WTC11 (cell line): ENCODE measurements at regions not wholly inside any gene's neighbourhood (a gene's known extent, or its start where the extent isn't known, plus 50 kb on each side); places are given as distances from the start of the nearest gene placed in this dataset.

Experiments
- ATAC-seq: fragments of 200-7000 bp; cut with Tn5 transposase; 2 replicates; pipeline ENCODE4 v1.10.0; 2021; ENCODE audit warnings: mild to moderate bottlenecking, moderate library complexity
- CTCF ChIA-PET: fragments of 300-600 bp; sonication (Branson Sonifier 250); formaldehyde crosslinking; loops from one replicate; lab custom pipeline; 2021; ENCODE audit warnings: antibody characterized with exemption; lab: Charles Lee
- POLR2A ChIA-PET: fragments of 350-600 bp; sonication (Branson Sonifier 250); formaldehyde crosslinking; loops from one replicate; lab custom pipeline; 2021; ENCODE audit warnings: antibody characterized with exemption; lab: Charles Lee
- DNase-seq: peaks from one replicate; pipeline ENCODE4 v3.0.0; 2021; ENCODE audit warnings: low spot score
- H3K27ac Mint-ChIP-seq: 2 replicates; pipeline ENCODE4 v1.8.0; 2021; ENCODE audit warnings: mixed read lengths
- H3K27me3 Mint-ChIP-seq: 2 replicates; pipeline ENCODE4 v1.8.0; 2021; ENCODE audit warnings: low read depth, mild to moderate bottlenecking, moderate library complexity, mixed read lengths
- H3K36me3 Mint-ChIP-seq: 2 replicates; pipeline ENCODE4 v1.8.0; 2021; ENCODE audit warnings: mixed read lengths
- H3K4me1 Mint-ChIP-seq: 2 replicates; pipeline ENCODE4 v1.8.0; 2022; ENCODE audit warnings: mixed read lengths
- H3K4me3 Mint-ChIP-seq: 2 replicates; pipeline ENCODE4 v1.8.0; 2021; ENCODE audit warnings: mild to moderate bottlenecking, moderate library complexity, mixed read lengths
- H3K9me3 Mint-ChIP-seq: 2 replicates; pipeline ENCODE4 v1.8.0; 2021; ENCODE audit warnings: mixed read lengths
- GTF2I ChIP-seq: fragments of 250-450 bp; sonication (Bioruptor Pico); conservative IDR thresholded peaks from 2 replicates; pipeline ENCODE4 v1.4.0; 2021; ENCODE audit warnings: mild to moderate bottlenecking
- OVOL2 ChIP-seq: fragments of 250-450 bp; sonication (Bioruptor Pico); IDR thresholded peaks from 2 replicates; pipeline ENCODE4 v1.9.0; 2021; ENCODE audit warnings: mild to moderate bottlenecking, borderline replicate concordance
- ZNF263 ChIP-seq: sonication (generic); formaldehyde crosslinking; IDR thresholded peaks from 2 replicates; pipeline ENCODE4 v1.8.1; 2022; ENCODE audit warnings: low read depth, mild to moderate bottlenecking, moderate library complexity, missing genetic modification reagents
- ZNF416 ChIP-seq: fragments of 250-450 bp; sonication (Bioruptor Pico); IDR thresholded peaks from 2 replicates; pipeline ENCODE4 v1.9.0; 2021; ENCODE audit warnings: mild to moderate bottlenecking, inconsistent platforms
- ZNF671 ChIP-seq: fragments of 250-450 bp; sonication (Bioruptor Pico); IDR thresholded peaks from 2 replicates; pipeline ENCODE4 v1.8.0; 2021; ENCODE audit warnings: mild to moderate bottlenecking
- TF ChIP-seq, protein P1 (sequence below): fragments of 250-450 bp; sonication (Bioruptor Pico); IDR thresholded peaks from 2 replicates; pipeline ENCODE4 v1.9.0; 2021; ENCODE audit warnings: mild to moderate bottlenecking, borderline replicate concordance
- TF ChIP-seq, protein P2 (sequence below): sonication (generic); formaldehyde crosslinking; IDR thresholded peaks from 2 replicates; pipeline ENCODE4 v1.8.1; 2023; ENCODE audit warnings: mild to moderate bottlenecking, missing genetic modification reagents
- TF ChIP-seq, protein P3 (sequence below): sonication (generic); formaldehyde crosslinking; IDR thresholded peaks from 2 replicates; pipeline ENCODE4 v1.8.0; 2022; ENCODE audit warnings: mild to moderate bottlenecking, missing genetic modification reagents
- TF ChIP-seq, protein P4 (sequence below): sonication (generic); formaldehyde crosslinking; IDR thresholded peaks from 2 replicates; pipeline ENCODE4 v1.8.0; 2022; ENCODE audit warnings: mild to moderate bottlenecking, missing genetic modification reagents

DNA sequence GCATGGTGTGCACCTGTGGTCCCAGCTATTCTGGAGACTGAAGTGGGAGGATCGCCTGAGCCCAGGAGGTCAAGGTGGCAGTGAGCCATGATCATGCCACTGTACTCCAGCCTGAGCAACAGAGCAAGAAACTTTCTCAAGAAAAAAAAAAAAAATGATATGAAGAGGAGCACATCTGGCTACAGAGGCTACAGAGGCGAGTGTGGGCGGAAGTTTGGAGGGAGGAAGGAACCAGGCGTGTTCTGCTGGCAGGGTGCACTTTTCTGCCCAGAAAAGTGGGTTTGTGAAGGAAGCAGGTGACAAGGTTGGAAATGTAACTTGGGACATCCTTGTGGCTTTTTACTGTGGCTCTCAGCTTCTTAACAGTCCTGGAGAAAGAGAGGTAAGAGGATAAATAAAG, 96.7 kb downstream of the SNX5 start (continued):
- TF ChIP-seq, protein P1, sequence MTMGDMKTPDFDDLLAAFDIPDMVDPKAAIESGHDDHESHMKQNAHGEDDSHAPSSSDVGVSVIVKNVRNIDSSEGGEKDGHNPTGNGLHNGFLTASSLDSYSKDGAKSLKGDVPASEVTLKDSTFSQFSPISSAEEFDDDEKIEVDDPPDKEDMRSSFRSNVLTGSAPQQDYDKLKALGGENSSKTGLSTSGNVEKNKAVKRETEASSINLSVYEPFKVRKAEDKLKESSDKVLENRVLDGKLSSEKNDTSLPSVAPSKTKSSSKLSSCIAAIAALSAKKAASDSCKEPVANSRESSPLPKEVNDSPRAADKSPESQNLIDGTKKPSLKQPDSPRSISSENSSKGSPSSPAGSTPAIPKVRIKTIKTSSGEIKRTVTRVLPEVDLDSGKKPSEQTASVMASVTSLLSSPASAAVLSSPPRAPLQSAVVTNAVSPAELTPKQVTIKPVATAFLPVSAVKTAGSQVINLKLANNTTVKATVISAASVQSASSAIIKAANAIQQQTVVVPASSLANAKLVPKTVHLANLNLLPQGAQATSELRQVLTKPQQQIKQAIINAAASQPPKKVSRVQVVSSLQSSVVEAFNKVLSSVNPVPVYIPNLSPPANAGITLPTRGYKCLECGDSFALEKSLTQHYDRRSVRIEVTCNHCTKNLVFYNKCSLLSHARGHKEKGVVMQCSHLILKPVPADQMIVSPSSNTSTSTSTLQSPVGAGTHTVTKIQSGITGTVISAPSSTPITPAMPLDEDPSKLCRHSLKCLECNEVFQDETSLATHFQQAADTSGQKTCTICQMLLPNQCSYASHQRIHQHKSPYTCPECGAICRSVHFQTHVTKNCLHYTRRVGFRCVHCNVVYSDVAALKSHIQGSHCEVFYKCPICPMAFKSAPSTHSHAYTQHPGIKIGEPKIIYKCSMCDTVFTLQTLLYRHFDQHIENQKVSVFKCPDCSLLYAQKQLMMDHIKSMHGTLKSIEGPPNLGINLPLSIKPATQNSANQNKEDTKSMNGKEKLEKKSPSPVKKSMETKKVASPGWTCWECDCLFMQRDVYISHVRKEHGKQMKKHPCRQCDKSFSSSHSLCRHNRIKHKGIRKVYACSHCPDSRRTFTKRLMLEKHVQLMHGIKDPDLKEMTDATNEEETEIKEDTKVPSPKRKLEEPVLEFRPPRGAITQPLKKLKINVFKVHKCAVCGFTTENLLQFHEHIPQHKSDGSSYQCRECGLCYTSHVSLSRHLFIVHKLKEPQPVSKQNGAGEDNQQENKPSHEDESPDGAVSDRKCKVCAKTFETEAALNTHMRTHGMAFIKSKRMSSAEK (CRISPR knock-in tag): no peak
- TF ChIP-seq ZNF263 (CRISPR knock-in tag): no peak
- no peak for TF ChIP-seq GTF2I (CRISPR knock-in tag)

DNA sequence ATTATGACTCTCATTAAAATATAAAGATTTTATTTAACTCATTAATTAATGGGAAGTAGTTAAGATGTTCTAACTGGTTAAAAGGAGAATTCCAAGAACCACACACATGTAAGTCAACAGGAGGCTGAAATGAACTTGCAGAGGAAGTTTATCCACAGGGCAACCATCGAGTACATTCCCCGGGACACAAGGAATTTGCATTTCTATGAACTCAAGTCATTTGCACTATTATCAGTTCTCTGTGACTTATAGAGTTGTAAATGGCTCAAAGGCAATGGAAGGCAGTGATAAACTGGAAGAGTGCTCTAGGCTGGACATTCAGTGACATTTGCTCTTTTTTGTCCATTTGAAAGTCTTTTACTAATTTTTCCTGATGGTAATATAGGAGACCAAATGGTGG, 97.4 kb downstream of the SNX5 start:
- ATAC-seq (peak; percentile 30), DNase-seq (no peak)
- POLR2A ChIA-PET: no interaction called here
- CTCF ChIA-PET: interaction anchor here (1.0 to 1.8 kb wide), 4 partner anchors 27 to 259 kb away, joined by 4 to 6 read pairs (median 6); partner anchors contain the start of gene RRBP1
- TF ChIP-seq, protein P2, sequence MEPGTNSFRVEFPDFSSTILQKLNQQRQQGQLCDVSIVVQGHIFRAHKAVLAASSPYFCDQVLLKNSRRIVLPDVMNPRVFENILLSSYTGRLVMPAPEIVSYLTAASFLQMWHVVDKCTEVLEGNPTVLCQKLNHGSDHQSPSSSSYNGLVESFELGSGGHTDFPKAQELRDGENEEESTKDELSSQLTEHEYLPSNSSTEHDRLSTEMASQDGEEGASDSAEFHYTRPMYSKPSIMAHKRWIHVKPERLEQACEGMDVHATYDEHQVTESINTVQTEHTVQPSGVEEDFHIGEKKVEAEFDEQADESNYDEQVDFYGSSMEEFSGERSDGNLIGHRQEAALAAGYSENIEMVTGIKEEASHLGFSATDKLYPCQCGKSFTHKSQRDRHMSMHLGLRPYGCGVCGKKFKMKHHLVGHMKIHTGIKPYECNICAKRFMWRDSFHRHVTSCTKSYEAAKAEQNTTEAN: peak; percentile 67; the same call in 1 of the 2 replicates
- no peak for TF ChIP-seq ZNF671 (CRISPR knock-in tag)
- TF ChIP-seq, protein P3, sequence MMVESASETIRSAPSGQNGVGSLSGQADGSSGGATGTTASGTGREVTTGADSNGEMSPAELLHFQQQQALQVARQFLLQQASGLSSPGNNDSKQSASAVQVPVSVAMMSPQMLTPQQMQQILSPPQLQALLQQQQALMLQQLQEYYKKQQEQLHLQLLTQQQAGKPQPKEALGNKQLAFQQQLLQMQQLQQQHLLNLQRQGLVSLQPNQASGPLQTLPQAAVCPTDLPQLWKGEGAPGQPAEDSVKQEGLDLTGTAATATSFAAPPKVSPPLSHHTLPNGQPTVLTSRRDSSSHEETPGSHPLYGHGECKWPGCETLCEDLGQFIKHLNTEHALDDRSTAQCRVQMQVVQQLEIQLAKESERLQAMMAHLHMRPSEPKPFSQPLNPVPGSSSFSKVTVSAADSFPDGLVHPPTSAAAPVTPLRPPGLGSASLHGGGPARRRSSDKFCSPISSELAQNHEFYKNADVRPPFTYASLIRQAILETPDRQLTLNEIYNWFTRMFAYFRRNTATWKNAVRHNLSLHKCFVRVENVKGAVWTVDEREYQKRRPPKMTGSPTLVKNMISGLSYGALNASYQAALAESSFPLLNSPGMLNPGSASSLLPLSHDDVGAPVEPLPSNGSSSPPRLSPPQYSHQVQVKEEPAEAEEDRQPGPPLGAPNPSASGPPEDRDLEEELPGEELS (CRISPR knock-in tag): peak; percentile 19; the same call in 1 of the 2 replicates
- H3K4me3 Mint-ChIP-seq: peak overlapping the region; percentile 46
- no peaks in the 10 kb centered on the region for H3K36me3 Mint-ChIP-seq
- H3K27me3 Mint-ChIP-seq: no peaks in the 10 kb centered on the region; the same call in 1 of the 2 replicates
- no peaks in the 10 kb centered on the region for H3K9me3 Mint-ChIP-seq
- H3K27ac Mint-ChIP-seq: peak overlapping the region; percentile 82
- H3K4me1 Mint-ChIP-seq: peaks cover 88% of the 10 kb centered on the region

DNA sequence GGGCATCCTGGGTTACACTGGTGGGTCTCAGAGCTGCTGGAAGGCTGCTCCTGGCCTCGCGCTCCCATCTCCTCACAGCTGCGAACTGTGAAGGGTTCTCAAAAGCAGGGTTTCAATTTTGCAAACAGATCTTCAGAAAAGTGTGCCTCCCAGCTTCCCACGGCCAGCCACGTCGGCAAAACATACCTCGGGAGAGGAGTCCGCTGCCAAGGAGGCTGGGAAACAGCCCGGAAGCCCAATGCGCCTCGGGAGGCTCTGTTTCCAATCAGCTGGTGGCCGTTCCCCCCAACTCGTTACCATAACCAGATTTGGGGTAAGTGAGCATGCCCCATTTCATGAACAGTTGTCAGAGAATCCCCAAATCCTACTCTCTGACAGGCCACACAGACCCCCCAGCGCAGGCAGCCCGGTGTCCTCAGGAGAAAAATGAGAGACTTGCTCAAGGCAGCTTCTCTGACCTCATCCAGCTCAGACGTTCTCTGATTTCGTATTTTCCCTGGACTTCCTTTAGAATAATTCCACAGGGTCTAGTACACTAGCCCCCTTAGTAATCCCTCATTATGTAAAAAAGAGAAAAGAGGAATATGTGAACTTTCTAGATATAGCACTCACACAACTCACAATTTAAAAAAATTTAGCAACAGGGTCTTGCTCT, 98.4 kb downstream of the SNX5 start:
- H3K27ac Mint-ChIP-seq: peak overlapping the region; percentile 65
- H3K4me1 Mint-ChIP-seq: peaks cover 78% of the 10 kb centered on the region
- TF ChIP-seq ZNF416 (CRISPR knock-in tag): no peak
- TF ChIP-seq, protein P4, sequence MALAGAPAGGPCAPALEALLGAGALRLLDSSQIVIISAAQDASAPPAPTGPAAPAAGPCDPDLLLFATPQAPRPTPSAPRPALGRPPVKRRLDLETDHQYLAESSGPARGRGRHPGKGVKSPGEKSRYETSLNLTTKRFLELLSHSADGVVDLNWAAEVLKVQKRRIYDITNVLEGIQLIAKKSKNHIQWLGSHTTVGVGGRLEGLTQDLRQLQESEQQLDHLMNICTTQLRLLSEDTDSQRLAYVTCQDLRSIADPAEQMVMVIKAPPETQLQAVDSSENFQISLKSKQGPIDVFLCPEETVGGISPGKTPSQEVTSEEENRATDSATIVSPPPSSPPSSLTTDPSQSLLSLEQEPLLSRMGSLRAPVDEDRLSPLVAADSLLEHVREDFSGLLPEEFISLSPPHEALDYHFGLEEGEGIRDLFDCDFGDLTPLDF (CRISPR knock-in tag): no peak
- TF ChIP-seq OVOL2: no peak
- no peaks in the 10 kb centered on the region for H3K9me3 Mint-ChIP-seq
- no peak for ATAC-seq
- ChIA-PET POLR2A (interaction anchor here (0.7 kb wide), 1 partner anchor 241 kb away, joined by 3 read pairs; no protein-coding TSS in a partner anchor), CTCF (interaction anchor here (1.0 to 4.2 kb wide), 5 partner anchors 16 to 189 kb away, joined by 3 to 20 read pairs (median 5); partner anchors contain the start of gene RRBP1)
- no peak overlapping the region for H3K4me3 Mint-ChIP-seq
- no peaks in the 10 kb centered on the region for H3K36me3 Mint-ChIP-seq
- no peaks in the 10 kb centered on the region; the same call in 1 of the 2 replicates for H3K27me3 Mint-ChIP-seq
- no peak for DNase-seq
